Spleen (tissue), 7 donors: ENCODE measurements at regions not wholly inside any gene's neighbourhood (a gene's known extent, or its start where the extent isn't known, plus 50 kb on each side); places are given as distances from the start of the nearest gene placed in this dataset.

Source experiments
- CTCF ChIP-seq, 11 experiments: fragments of 200-600 bp in 7 of 11; fragments of 450-650 bp in 4 of 11; sonication (generic) in 4 of 11; IDR thresholded peaks in 8 of 11; conservative IDR thresholded peaks in 3 of 11; 1 replicate in 7 of 11; 2 replicates in 4 of 11; pipeline versions ENCODE4 v1.4.0 to v1.8.0; 2016 to 2021; ENCODE audit warnings: antibody characterized with exemption in 11 of 11, inconsistent platforms in 4 of 11, mild to moderate bottlenecking in 1 of 11
- POLR2AphosphoS5 ChIP-seq, 3 donors: sonication (generic); formaldehyde crosslinking; IDR thresholded peaks; one replicate each; pipeline ENCODE4 v1.5.1; 2017; ENCODE audit warnings: antibody characterized with exemption in 3 of 3
- donor health status: DM: no; HTN: no; CAD: no; lungs with moderate emphysema.
- donor health status: DM: no; HTN: no; CAD: no.
- donor health status: DM: no; HTN: no; CAD: no.

DNA sequence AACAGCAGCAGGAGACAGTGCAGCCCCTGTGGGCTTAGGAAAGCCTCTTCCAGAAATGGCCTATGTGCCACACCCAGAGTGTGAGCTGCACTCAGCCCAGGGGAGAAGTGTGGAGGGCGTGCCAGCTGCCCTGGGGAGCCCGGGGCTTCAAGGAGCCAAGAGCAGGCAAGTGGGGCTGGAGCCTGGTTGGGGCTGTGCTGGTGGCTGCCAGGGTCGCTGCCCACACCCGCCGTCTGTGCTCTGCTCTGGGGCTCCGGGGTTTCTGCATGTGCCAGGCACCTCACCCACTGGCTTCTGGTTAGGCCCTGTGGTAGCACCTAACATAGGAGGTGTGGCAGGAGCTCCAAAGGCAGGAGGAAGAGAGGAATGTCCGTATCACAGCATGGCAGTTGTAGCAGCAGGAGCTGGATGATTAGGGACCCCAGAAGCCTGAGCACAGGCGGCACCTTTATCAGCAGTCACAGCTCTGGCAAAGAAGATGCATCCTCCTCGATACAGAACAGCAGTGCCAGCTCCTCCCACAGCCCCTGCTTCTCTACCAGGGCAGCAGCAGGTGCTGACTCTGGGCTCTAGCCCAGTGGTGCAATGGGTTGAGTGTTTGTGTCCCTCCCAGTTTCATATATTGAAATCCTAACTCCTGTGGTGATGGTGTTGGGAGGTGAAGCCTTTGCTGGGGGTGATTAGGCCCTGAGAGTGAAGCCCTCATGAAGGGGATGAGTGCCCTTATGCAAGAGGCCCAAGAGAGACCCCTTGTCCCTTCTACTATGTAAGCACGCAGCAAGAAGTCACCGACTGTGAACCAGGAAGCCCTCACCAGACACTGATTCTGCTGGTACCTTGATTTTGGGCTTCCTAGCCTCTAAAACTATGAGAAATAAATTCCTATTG, 70.0 kb upstream of the KLF13 start:
- TF ChIP-seq POLR2AphosphoS5 (IDR thresholded peaks at IDR 0.05) (no peak), CTCF (IDR thresholded peaks at IDR 0.05 in 8 of 11, conservative IDR thresholded peaks at IDR 0.05 in 3 of 11) (no peak)
